HL-60 (cell line): ENCODE measurements at regions not wholly inside any gene's neighbourhood (a gene's known extent, or its start where the extent isn't known, plus 50 kb on each side); places are given as distances from the start of the nearest gene placed in this dataset.
"Not testable (repeated sequence)": the region's sequence is repeated elsewhere in the genome, so short reads cannot be mapped to it uniquely, and the experiment has no call there.

Source experiments
- DNase-seq, 2 experiments: peaks; one replicate each; pipeline ENCODE4 v3.0.0-alpha.2; 2010 to 2020; ENCODE audit warnings: low read depth in 1 of 2, low spot score in 1 of 2
- H3K27ac ChIP-seq: fragments of 250-450 bp; sonication (Bioruptor Pico); replicated peaks from 2 replicates; pipeline ENCODE4 v1.5.1; 2020; ENCODE audit warnings: mild to moderate bottlenecking, moderate library complexity
- H3K27me3 ChIP-seq: fragments of 250-450 bp; sonication (Bioruptor Pico); 2 replicates; pipeline ENCODE4 v1.5.1; 2021; ENCODE audit warnings: mild to moderate bottlenecking, moderate library complexity; ENCODE audit not compliant: insufficient read depth, poor library complexity, severe bottlenecking
- H3K4me3 ChIP-seq: replicated peaks from 2 replicates; pipeline ENCODE4 v1.5.1; 2011; ENCODE audit warnings: mild to moderate bottlenecking, control low read depth, low read length; ENCODE audit not compliant: insufficient read depth
- CTCF ChIP-seq: IDR thresholded peaks from one replicate; pipeline ENCODE4 v1.5.1; 2011; ENCODE audit warnings: low read length, control low read depth, inconsistent platforms; ENCODE audit not compliant: insufficient read depth
- GABPA ChIP-seq: IDR thresholded peaks from 2 replicates; pipeline ENCODE4 v1.6.1; 2012; ENCODE audit warnings: low read depth
- POLR2AphosphoS5 ChIP-seq: IDR thresholded peaks from 2 replicates; pipeline ENCODE4 v1.6.1; 2012; ENCODE audit warnings: low read depth
- REST ChIP-seq: IDR thresholded peaks from 2 replicates; pipeline ENCODE4 v1.6.1; 2012; ENCODE audit warnings: low read depth; ENCODE audit not compliant: insufficient replicate concordance
- SPI1 ChIP-seq: IDR thresholded peaks from 2 replicates; pipeline ENCODE4 v1.6.1; 2012; ENCODE audit warnings: low read depth, mild to moderate bottlenecking, borderline replicate concordance

DNA sequence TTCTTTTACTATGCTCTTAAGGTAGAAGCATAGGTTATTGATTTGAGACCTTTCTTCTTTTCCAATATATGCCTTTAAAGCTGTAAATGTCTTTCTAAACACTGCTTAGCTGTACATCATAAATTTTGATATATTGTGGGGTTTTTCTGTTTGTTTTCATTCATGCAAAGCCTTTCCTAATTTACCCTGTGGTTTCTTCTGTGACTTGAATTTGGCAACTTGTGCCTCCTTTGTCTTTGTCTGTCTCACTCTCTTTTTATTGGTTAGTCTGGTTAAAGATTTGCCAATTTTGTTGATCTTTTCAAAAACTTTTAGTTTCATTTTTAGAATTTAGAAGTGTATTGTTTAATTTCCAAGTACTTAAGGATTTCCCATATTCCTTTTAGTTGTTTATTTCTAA lies 343.1 kb downstream of the OXSM start:
- Histone ChIP-seq H3K27ac (no peak overlapping the region), H3K4me3 (no peak overlapping the region), H3K27me3 (no peaks in the 10 kb centered on the region)
- no peak for DNase-seq
- TF ChIP-seq GABPA (no peak), REST (no peak), CTCF (no peak), POLR2AphosphoS5 (no peak), SPI1 (no peak)

DNA sequence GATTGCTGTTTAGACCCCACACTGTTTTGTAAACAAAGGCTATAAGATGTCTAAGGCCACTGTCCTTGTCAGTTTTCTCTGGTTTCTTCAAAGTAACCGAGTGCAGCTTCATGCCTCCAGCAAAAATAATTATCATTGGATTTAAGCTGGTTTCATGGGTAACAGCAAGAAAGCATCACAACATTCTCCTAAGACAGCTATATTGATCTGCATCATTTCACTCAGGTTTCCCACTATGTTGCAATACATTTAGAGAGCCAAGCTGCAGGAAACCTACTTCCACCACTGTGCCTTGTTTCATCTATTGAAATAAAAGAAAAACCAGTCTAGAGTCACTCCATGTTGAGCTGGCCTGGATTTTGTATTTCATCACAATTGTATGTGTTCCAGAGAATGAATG lies 351.4 kb downstream of the OXSM start:
- no peak overlapping the region for H3K27ac ChIP-seq
- TF ChIP-seq GABPA, result no peak
- H3K27me3 ChIP-seq, result no peaks in the 10 kb centered on the region
- no peak for DNase-seq
- H3K4me3 ChIP-seq, result no peak overlapping the region

DNA sequence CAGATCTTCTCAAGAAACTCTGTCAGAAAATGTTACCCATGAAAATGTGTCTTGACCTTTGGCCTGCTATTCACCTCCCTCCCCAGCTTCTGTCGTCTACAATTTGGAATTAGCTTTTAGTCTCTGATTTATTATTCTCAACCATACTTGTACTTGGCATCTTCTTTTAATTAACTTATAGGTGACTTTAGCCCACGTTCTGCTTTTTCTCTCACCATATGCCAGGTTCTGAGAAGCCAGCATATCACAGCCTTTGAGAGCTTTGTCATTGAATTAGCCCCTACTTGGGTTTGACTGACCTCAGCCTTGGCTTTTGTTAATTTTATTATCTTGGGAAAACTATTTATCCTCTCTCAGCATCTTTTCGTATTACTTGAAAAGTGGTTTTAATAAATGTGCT lies 355.9 kb downstream of the OXSM start:
- TF ChIP-seq SPI1 (no peak), POLR2AphosphoS5 (no peak), REST (no peak), CTCF (no peak), GABPA (no peak)
- no peaks in the 10 kb centered on the region for H3K27me3 ChIP-seq
- H3K4me3 ChIP-seq, result no peak overlapping the region
- no peak for DNase-seq
- H3K27ac ChIP-seq, result no peak overlapping the region

GRCh38 chr3:26157428-26157827 lies 367.5 kb downstream of the OXSM start:
- not testable (repeated sequence) for H3K27me3 ChIP-seq, H3K27ac ChIP-seq, DNase-seq, H3K4me3 ChIP-seq

GRCh38 chr3:26171006-26171405 lies 381.1 kb downstream of the OXSM start:
- no peak overlapping the region for H3K27ac ChIP-seq
- no peak for DNase-seq
- TF ChIP-seq SPI1 (no peak), REST (no peak), GABPA (no peak), CTCF (no peak), POLR2AphosphoS5 (no peak)

More at GRCh38 chr3:26171006-26171405, 381.1 kb downstream of the OXSM start:
- no peak overlapping the region for H3K4me3 ChIP-seq
- H3K27me3 ChIP-seq, result no peaks in the 10 kb centered on the region
